GM12891 (cell line): ENCODE measurements at regions not wholly inside any gene's neighbourhood (a gene's known extent, or its start where the extent isn't known, plus 50 kb on each side); places are given as distances from the start of the nearest gene placed in this dataset.
"Not testable (repeated sequence)": the region's sequence is repeated elsewhere in the genome, so short reads cannot be mapped to it uniquely, and the experiment has no call there.

Source experiments
- DNase-seq: peaks from one replicate; pipeline ENCODE4 v3.0.0; 2011; ENCODE audit warnings: low spot score; ENCODE audit not compliant: insufficient read length
- FAIRE-seq: peaks from 2 replicates; lab custom pipeline; 2011; peaks lifted over from hg19 to GRCh38; lab: Jason Lieb, UNC
- PAX5 ChIP-seq: IDR thresholded peaks from 2 replicates; pipeline ENCODE4 v1.6.1; 2011; ENCODE audit warnings: low read length, moderate library complexity, mild to moderate bottlenecking; ENCODE audit not compliant: insufficient read depth, severe bottlenecking
- POLR2A ChIP-seq: IDR thresholded peaks from 2 replicates; pipeline ENCODE4 v1.6.1; 2011; ENCODE audit warnings: low read depth, low read length, control low read depth
- POLR2AphosphoS5 ChIP-seq: IDR thresholded peaks from 2 replicates; pipeline ENCODE4 v1.6.1; 2011; ENCODE audit warnings: low read depth, low read length, control low read depth
- POU2F2 ChIP-seq: IDR thresholded peaks from 2 replicates; pipeline ENCODE4 v1.6.1; 2011; ENCODE audit warnings: low read depth, mild to moderate bottlenecking, control low read depth, low read length, moderate library complexity
- SPI1 ChIP-seq: IDR thresholded peaks from 2 replicates; pipeline ENCODE4 v1.6.1; 2011; ENCODE audit warnings: low read depth, low read length, control low read depth
- TAF1 ChIP-seq: IDR thresholded peaks from 2 replicates; pipeline ENCODE4 v1.6.1; 2011; ENCODE audit warnings: low read depth, low read length, control low read depth

DNA sequence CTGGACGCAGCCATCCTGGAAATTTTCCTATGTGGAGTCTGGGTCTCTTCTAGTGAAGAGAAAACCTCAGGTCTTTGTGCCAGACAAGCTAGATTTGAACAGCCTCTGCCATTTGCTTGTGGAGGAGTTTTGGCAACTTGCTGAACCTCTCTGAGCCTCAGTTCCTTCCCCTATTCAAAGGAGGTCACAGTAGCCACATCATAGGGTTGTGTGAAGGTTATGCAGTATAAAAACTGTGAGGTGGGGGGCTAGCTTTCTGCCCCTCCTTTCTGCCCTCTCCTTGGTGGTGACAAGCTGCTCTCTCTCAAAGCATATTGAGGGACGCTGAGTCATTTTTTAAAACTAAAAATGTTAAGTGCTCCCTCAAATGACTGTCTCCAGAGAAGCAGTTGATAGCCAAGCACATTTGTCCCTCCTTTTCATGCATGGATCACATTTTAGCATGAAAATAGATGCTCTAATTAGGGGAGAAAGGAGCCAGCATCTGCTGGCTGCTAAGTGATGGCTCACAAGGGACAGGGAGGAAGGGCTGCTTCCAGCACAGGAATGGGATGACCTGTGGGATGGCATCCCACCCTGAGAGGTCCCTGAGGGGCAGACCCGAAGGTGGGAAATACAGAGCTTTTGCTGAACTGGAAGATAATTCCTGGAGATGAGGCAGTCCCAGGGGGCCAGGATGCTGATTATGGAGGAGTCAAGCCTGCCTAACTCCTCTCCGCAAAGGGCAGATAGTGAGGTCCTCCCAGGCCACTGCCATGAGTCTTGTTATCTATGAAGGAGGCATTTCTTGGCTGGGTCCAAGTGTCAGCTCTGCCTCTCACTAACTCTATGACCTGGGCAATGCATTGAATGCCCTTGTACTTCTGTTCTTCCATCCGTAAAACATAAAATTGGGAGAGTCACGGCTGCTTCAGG, 218.8 kb downstream of the RAB11FIP4 start:
- TF ChIP-seq POLR2A: no peak
- no peak for TF ChIP-seq PAX5
- no peak for TF ChIP-seq SPI1
- no peak for TF ChIP-seq POU2F2
- TF ChIP-seq POLR2AphosphoS5: no peak
- no peak for TF ChIP-seq TAF1
- FAIRE-seq (no peak), DNase-seq (no peak)

GRCh38 chr17:31609331-31609730, 217.9 kb downstream of the RAB11FIP4 start:
- FAIRE-seq (no peak), DNase-seq (no peak)
- TF ChIP-seq SPI1: no peak
- TF ChIP-seq POLR2AphosphoS5: no peak

- DNase-seq (no peak), FAIRE-seq (no peak)
- no peak for TF ChIP-seq TAF1
- TF ChIP-seq SPI1: no peak
- no peak for TF ChIP-seq POU2F2
- TF ChIP-seq POLR2AphosphoS5: no peak
- no peak for TF ChIP-seq POLR2A
- no peak for TF ChIP-seq PAX5
These were observed 217.3 kb downstream of the RAB11FIP4 start for GRCh38 chr17:31608659-31609254.

GRCh38 chr17:31605761-31606160, 214.3 kb downstream of the RAB11FIP4 start:
- no peak for FAIRE-seq
- TF ChIP-seq POLR2AphosphoS5 (no peak), POU2F2 (no peak)

DNA sequence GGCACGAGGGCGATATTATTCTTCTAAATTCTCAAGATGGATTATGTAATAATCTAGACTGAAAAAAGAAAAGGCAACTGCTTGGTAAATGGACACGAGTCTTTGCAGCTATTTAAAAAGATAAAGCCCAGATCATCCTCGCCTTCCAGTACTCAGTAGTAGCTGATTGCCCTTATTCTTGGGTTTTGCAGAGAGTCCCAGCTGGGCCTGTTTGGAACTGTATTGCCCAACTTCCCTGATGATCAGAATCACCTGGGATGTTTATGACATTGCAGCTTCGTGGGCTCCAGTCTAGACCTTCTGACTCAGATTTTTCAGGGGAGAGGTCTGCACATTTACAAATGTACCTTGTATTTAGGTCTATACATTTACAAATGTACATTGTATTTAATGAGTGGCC, 213.5 kb downstream of the RAB11FIP4 start:
- DNase-seq (no peak), FAIRE-seq (no peak)
- no peak for TF ChIP-seq SPI1
- no peak for TF ChIP-seq POU2F2
- no peak for TF ChIP-seq TAF1
- no peak for TF ChIP-seq PAX5
- no peak for TF ChIP-seq POLR2A

More at GRCh38 chr17:31605761-31606160, 214.3 kb downstream of the RAB11FIP4 start:
- no peak for DNase-seq

DNA sequence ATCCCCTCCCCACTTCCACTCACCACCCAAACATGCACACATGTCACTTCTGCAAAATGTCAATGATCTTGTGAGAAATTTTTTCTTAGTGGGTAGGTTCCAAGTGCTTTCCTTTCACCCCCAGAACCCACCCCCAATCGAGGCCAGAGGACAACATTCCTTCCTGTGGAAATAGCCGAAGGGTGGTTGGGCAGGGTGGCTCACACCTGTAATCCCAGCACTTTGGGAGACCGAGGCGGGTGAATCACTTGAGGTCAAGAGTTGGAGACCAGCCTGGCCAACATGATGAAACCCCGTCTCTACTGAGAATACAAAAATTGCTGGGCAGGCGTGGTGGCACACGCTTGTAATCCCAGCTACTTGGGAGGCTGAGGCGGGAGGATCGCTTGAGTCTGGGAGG, 208.7 kb downstream of the RAB11FIP4 start:
- FAIRE-seq: not testable (repeated sequence)

GRCh38 chr17:31598921-31599571, 207.6 kb downstream of the RAB11FIP4 start:
- DNase-seq (no peak), FAIRE-seq (no peak)
- TF ChIP-seq TAF1 (no peak), POLR2AphosphoS5 (no peak)

More for the DNA sequence above, 208.7 kb downstream of the RAB11FIP4 start:
- not testable (repeated sequence) for DNase-seq

DNA sequence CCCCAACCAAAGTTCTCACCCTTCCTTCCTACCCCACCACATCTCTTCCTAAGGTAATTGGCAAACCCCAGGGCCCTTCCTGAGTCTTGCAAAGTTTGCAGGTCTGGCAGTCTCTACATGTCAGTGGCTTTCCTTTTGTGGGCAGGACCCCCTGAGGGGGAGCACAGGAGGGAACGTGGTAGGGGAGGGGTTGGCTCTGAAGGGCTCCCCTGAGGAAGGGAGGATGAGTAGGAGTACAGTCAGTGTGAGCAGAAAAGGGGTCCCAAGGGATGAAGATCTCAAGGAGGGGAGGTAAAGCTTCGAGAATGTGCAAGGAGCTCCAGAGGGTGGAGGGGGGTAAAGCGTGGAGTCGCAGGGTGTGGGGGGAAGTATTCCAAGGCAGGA, 206.9 kb downstream of the RAB11FIP4 start:
- FAIRE-seq (no peak), DNase-seq (no peak)
- no peak for TF ChIP-seq POLR2A
- TF ChIP-seq POLR2AphosphoS5: no peak
- no peak for TF ChIP-seq POU2F2
- no peak for TF ChIP-seq SPI1
- TF ChIP-seq TAF1: no peak
- TF ChIP-seq PAX5: no peak

DNA sequence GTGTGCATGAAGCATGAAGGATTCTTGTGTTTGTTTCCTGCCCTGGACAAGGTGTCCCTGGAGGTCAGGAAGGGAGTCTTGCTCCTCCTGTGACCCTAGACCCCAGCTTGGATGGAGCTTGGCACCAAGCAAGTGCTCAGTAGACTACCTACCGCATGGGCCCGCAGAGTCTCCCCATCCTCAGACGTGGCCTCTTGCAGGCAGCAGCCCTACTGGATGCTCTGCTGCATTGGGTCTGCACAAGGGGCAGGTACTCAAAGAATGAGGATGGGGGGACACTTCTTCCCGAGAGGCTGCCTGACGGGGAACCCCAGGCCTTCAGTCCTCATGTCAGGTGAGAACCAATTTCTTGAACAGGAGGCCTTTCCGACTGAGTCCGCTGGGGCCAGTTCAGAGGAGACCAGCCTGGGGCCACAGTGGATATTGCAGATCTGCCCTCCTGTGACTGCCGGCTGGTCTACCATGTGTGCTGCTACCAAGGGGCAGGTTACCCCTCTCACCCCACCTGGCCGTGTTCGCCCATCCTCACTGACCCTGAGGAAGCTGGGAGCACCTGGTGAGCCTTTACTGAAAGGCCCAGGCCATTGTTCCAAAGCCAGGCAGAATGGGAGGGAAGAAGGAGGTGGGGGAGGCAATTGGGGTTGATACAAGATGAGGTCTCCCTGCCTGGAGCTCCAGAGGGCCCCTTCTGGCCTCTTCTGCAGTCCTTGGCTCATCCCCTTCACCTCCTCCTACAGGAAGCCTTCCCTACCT, 206.3 kb downstream of the RAB11FIP4 start:
- DNase-seq (no peak), FAIRE-seq (no peak)
- TF ChIP-seq PAX5 (no peak), POLR2A (no peak), SPI1 (no peak), POLR2AphosphoS5 (no peak), TAF1 (no peak), POU2F2 (no peak)
